ENCODE measurements at regions not wholly inside any gene's neighbourhood (a gene's known extent, or its start where the extent isn't known, plus 50 kb on each side); places are given as distances from the start of the nearest gene placed in this dataset.

GRCh38 chr6:21355638-21356037 is 237.9 kb upstream of the SOX4 start:
- H3K36me3 ChIP-seq (ENCODE audit: insufficient read depth, low read length), result no peaks in the 10 kb centered on the region

GRCh38 chr6:21357262-21357661 is 236.3 kb upstream of the SOX4 start:
- TF ChIP-seq CTCF (IDR thresholded peaks at IDR 0.05; ENCODE audit: insufficient read depth, low read depth, low read length) (no peak), EZH2 (IDR thresholded peaks at IDR 0.05; ENCODE audit: insufficient read depth, low read length) (no peak)
- Mint-ChIP-seq H3K9me3 (ENCODE audit: unreplicated experiment) (peaks cover 3% of the 10 kb centered on the region), H3K4me3 (ENCODE audit: unreplicated experiment) (no peak overlapping the region)

More at GRCh38 chr6:21355638-21356037, 237.9 kb upstream of the SOX4 start:
- FAIRE-seq, result no peak
- H3K9ac ChIP-seq (ENCODE audit: low read length), result no peak overlapping the region
- DNase-seq (ENCODE audit: low read depth), result no peak
- H2AFZ ChIP-seq (ENCODE audit: low read depth, low read length), result no peak overlapping the region
- TF ChIP-seq EZH2 (IDR thresholded peaks at IDR 0.05; ENCODE audit: insufficient read depth, low read length) (no peak), CTCF (IDR thresholded peaks at IDR 0.05; ENCODE audit: insufficient read depth, low read depth, low read length) (no peak)
- H3K4me2 ChIP-seq (ENCODE audit: low read length), result no peak overlapping the region
- Mint-ChIP-seq H3K27me3 (ENCODE audit: low read depth, unreplicated experiment) (no peaks in the 10 kb centered on the region), H3K9me3 (ENCODE audit: unreplicated experiment) (peaks cover 3% of the 10 kb centered on the region), H3K4me3 (ENCODE audit: unreplicated experiment) (no peak overlapping the region), H3K36me3 (ENCODE audit: low read depth, unreplicated experiment) (no peaks in the 10 kb centered on the region), H3K27ac (ENCODE audit: unreplicated experiment) (no peak overlapping the region), H3K4me1 (ENCODE audit: low read depth, unreplicated experiment) (peaks cover 2% of the 10 kb centered on the region)
- no peaks in the 10 kb centered on the region for H3K79me2 ChIP-seq (ENCODE audit: insufficient read depth, low read length)
- H3K4me1 ChIP-seq (ENCODE audit: insufficient read depth, low read length), result no peaks in the 10 kb centered on the region
- no peak overlapping the region for H3K27ac ChIP-seq (ENCODE audit: low read depth, low read length)
- H3K27me3 ChIP-seq (ENCODE audit: insufficient read depth, low read length), result no peaks in the 10 kb centered on the region
- H3K9me3 ChIP-seq (ENCODE audit: insufficient read depth, low read depth, low read length), result no peaks in the 10 kb centered on the region
- H3K4me3 ChIP-seq (ENCODE audit: insufficient read depth, low read depth, low read length), result no peak overlapping the region
- no peaks in the 10 kb centered on the region for H4K20me1 ChIP-seq (ENCODE audit: insufficient read depth, low read length)

GRCh38 chr6:21359926-21360325 is 233.6 kb upstream of the SOX4 start:
- TF ChIP-seq EZH2 (IDR thresholded peaks at IDR 0.05; ENCODE audit: insufficient read depth, low read length), result no peak
- TF ChIP-seq CTCF (IDR thresholded peaks at IDR 0.05; ENCODE audit: insufficient read depth, low read depth, low read length), result no peak
- H3K27ac ChIP-seq (ENCODE audit: low read depth, low read length), result no peak overlapping the region
- no peaks in the 10 kb centered on the region for H4K20me1 ChIP-seq (ENCODE audit: insufficient read depth, low read length)
- DNase-seq (ENCODE audit: low read depth) (no peak), FAIRE-seq (no peak)
- H2AFZ ChIP-seq (ENCODE audit: low read depth, low read length), result no peak overlapping the region
- Mint-ChIP-seq H3K4me1 (ENCODE audit: low read depth, unreplicated experiment) (peaks cover 2% of the 10 kb centered on the region), H3K27me3 (ENCODE audit: low read depth, unreplicated experiment) (no peaks in the 10 kb centered on the region), H3K4me3 (ENCODE audit: unreplicated experiment) (no peak overlapping the region), H3K27ac (ENCODE audit: unreplicated experiment) (no peak overlapping the region), H3K36me3 (ENCODE audit: low read depth, unreplicated experiment) (no peaks in the 10 kb centered on the region), H3K9me3 (ENCODE audit: unreplicated experiment) (peaks cover 3% of the 10 kb centered on the region)
- H3K9me3 ChIP-seq (ENCODE audit: insufficient read depth, low read depth, low read length), result no peaks in the 10 kb centered on the region
- H3K36me3 ChIP-seq (ENCODE audit: insufficient read depth, low read length), result no peaks in the 10 kb centered on the region
- H3K9ac ChIP-seq (ENCODE audit: low read length), result no peak overlapping the region
- H3K79me2 ChIP-seq (ENCODE audit: insufficient read depth, low read length), result no peaks in the 10 kb centered on the region
- H3K4me1 ChIP-seq (ENCODE audit: insufficient read depth, low read length), result no peaks in the 10 kb centered on the region
- H3K4me2 ChIP-seq (ENCODE audit: low read length), result no peak overlapping the region
- no peaks in the 10 kb centered on the region for H3K27me3 ChIP-seq (ENCODE audit: insufficient read depth, low read length)
- H3K4me3 ChIP-seq (ENCODE audit: insufficient read depth, low read depth, low read length), result no peak overlapping the region

More at GRCh38 chr6:21357262-21357661, 236.3 kb upstream of the SOX4 start:
- Histone ChIP-seq H2AFZ (ENCODE audit: low read depth, low read length) (no peak overlapping the region), H3K27ac (ENCODE audit: low read depth, low read length) (no peak overlapping the region), H3K36me3 (ENCODE audit: insufficient read depth, low read length) (no peaks in the 10 kb centered on the region), H3K9me3 (ENCODE audit: insufficient read depth, low read depth, low read length) (no peaks in the 10 kb centered on the region), H3K27me3 (ENCODE audit: insufficient read depth, low read length) (no peaks in the 10 kb centered on the region), H3K4me2 (ENCODE audit: low read length) (no peak overlapping the region), H3K79me2 (ENCODE audit: insufficient read depth, low read length) (no peaks in the 10 kb centered on the region), H3K9ac (ENCODE audit: low read length) (no peak overlapping the region), H3K4me3 (ENCODE audit: insufficient read depth, low read depth, low read length) (no peak overlapping the region), H3K4me1 (ENCODE audit: insufficient read depth, low read length) (no peaks in the 10 kb centered on the region), H4K20me1 (ENCODE audit: insufficient read depth, low read length) (no peaks in the 10 kb centered on the region)
- Mint-ChIP-seq H3K4me1 (ENCODE audit: low read depth, unreplicated experiment) (peaks cover 4% of the 10 kb centered on the region), H3K36me3 (ENCODE audit: low read depth, unreplicated experiment) (no peaks in the 10 kb centered on the region), H3K27ac (ENCODE audit: unreplicated experiment) (no peak overlapping the region), H3K27me3 (ENCODE audit: low read depth, unreplicated experiment) (no peaks in the 10 kb centered on the region)
- FAIRE-seq (no peak), DNase-seq (ENCODE audit: low read depth) (no peak)

Data from astrocyte (in vitro differentiated cells and primary cell).